ENCODE measurements at regions not wholly inside any gene's neighbourhood (a gene's known extent, or its start where the extent isn't known, plus 50 kb on each side); places are given as distances from the start of the nearest gene placed in this dataset.

DNA sequence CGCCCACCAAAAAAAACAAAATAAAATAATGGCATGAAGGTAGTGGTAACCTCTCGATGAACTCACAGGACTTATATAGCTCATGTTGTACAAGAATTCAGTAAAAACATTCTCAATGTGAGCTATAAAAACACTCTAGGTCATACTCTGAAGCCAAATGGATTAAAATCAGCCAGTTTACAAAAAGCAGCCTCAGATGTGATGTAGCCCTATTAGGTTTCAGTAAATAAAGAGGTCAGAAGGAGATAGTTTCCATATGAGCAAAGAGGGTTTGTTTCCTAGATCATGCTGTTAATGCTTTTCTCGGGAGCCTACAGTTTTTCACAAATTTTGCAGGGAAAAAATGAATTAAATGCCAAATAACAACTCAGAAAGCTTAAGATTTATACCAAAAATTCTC is 319.5 kb upstream of the HSF2 start:
- H3K4me1 ChIP-seq (ENCODE audit: control insufficient read depth, insufficient read depth, low read length) = no peaks in the 10 kb centered on the region
- DNase-seq (ENCODE audit: low read depth, low spot score) = no peak
- no peaks in the 10 kb centered on the region for H4K20me1 ChIP-seq (ENCODE audit: control insufficient read depth, insufficient read depth)
- H3K79me2 ChIP-seq (ENCODE audit: control insufficient read depth, insufficient read depth, low read length) = no peaks in the 10 kb centered on the region
- no peaks in the 10 kb centered on the region for H3K9me3 ChIP-seq (replicated peaks; ENCODE audit: control insufficient read depth, insufficient read depth, low read length)
- TF ChIP-seq FOXK2 (IDR thresholded peaks at IDR 0.05) = no peak
- TF ChIP-seq HDAC6 (IDR thresholded peaks at IDR 0.05; ENCODE audit: unreplicated experiment) = no peak
- TF ChIP-seq, protein P1, sequence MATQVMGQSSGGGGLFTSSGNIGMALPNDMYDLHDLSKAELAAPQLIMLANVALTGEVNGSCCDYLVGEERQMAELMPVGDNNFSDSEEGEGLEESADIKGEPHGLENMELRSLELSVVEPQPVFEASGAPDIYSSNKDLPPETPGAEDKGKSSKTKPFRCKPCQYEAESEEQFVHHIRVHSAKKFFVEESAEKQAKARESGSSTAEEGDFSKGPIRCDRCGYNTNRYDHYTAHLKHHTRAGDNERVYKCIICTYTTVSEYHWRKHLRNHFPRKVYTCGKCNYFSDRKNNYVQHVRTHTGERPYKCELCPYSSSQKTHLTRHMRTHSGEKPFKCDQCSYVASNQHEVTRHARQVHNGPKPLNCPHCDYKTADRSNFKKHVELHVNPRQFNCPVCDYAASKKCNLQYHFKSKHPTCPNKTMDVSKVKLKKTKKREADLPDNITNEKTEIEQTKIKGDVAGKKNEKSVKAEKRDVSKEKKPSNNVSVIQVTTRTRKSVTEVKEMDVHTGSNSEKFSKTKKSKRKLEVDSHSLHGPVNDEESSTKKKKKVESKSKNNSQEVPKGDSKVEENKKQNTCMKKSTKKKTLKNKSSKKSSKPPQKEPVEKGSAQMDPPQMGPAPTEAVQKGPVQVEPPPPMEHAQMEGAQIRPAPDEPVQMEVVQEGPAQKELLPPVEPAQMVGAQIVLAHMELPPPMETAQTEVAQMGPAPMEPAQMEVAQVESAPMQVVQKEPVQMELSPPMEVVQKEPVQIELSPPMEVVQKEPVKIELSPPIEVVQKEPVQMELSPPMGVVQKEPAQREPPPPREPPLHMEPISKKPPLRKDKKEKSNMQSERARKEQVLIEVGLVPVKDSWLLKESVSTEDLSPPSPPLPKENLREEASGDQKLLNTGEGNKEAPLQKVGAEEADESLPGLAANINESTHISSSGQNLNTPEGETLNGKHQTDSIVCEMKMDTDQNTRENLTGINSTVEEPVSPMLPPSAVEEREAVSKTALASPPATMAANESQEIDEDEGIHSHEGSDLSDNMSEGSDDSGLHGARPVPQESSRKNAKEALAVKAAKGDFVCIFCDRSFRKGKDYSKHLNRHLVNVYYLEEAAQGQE (IDR thresholded peaks at IDR 0.05; ENCODE audit: low read depth, low read length) = no peak
- TF ChIP-seq ZZZ3 (IDR thresholded peaks at IDR 0.05; ENCODE audit: control insufficient read depth, insufficient read length, low read depth) = no peak
- no peak for TF ChIP-seq ZNF24 (IDR thresholded peaks at IDR 0.05)
- TF ChIP-seq CEBPB (IDR thresholded peaks at IDR 0.05; ENCODE audit: borderline replicate concordance in 1 of 2, low read depth in 2 of 2, low read length in 2 of 2) = no peak
- TF ChIP-seq JUNB (IDR thresholded peaks at IDR 0.05) = no peak
- no peak for TF ChIP-seq POU2F2 (IDR thresholded peaks at IDR 0.05; ENCODE audit: borderline replicate concordance, low read depth, low read length)
- no peak for TF ChIP-seq SMC3 (IDR thresholded peaks at IDR 0.05; ENCODE audit: borderline replicate concordance, low read length)
- ChIA-PET SMC1A (ENCODE audit: uncharacterized antibody, unreplicated experiment) (no interaction called here), CTCF (no interaction called here), POLR2A (no interaction called here), RAD21 (ENCODE audit: unreplicated experiment) (no interaction called here)
- intact Hi-C loops (cut with micrococcal nuclease; ENCODE audit: unreplicated experiment) (no loop called here), in situ Hi-C loops (cut with MboI) (no loop called here)
- no peak for FAIRE-seq
- no peak overlapping the region for H2AFZ ChIP-seq (ENCODE audit: control insufficient read depth, low read depth, low read length)
- no peaks in the 10 kb centered on the region for H3K36me3 ChIP-seq (ENCODE audit: control insufficient read depth in 2 of 2, insufficient read depth in 2 of 2, low read length in 1 of 2)
- H3K27me3 ChIP-seq (replicated peaks in 1 of 2; ENCODE audit: control insufficient read depth in 2 of 2, insufficient read depth in 2 of 2, low read length in 1 of 2) = no peaks in the 10 kb centered on the region; a peak in 1 of 4 replicates
- H3K4me2 ChIP-seq (ENCODE audit: control insufficient read depth, insufficient read depth) = no peak overlapping the region
- no peak overlapping the region for H3K27ac ChIP-seq (ENCODE audit: control insufficient read depth, insufficient read depth)
- no peak for ATAC-seq
- no TSS peak for BruUV-seq (replicated peaks)
- no peak overlapping the region for H3K9ac ChIP-seq (ENCODE audit: control insufficient read depth, insufficient read depth, low read length)
- H3K4me3 ChIP-seq = no peak overlapping the region
- 31% methylated on average over 3 of the region's 3 CpGs for WGBS (ENCODE audit: insufficient coverage, insufficient replicate concordance, low lambda C conversion rate, missing lambda C conversion rate)

All from GM12878 (cell line).